Spleen (tissue), 11 donors: ENCODE measurements at regions not wholly inside any gene's neighbourhood (a gene's known extent, or its start where the extent isn't known, plus 50 kb on each side); places are given as distances from the start of the nearest gene placed in this dataset.

Experiments used
- DNase-seq: peaks from one replicate; pipeline ENCODE4 v3.0.0-alpha.2; 2020
- H3K27ac ChIP-seq, 8 donors: fragments of 200-600 bp; sonication (generic) in 7 of 8; 1 replicate in 4 of 8; 2 replicates in 4 of 8; pipeline versions ENCODE4 v1.5.0 to v1.8.0; 2016 to 2021; ENCODE audit warnings: inconsistent platforms in 4 of 8, mild to moderate bottlenecking in 4 of 8, moderate library complexity in 1 of 8
- H3K27me3 ChIP-seq, 7 donors: fragments of 200-600 bp; sonication (generic) in 6 of 7; replicated peaks in 1 of 7; 1 replicate in 4 of 7; 2 replicates in 3 of 7; pipeline versions ENCODE4 v1.5.0 to v1.8.0; 2016 to 2021; ENCODE audit warnings: inconsistent platforms in 3 of 7, mild to moderate bottlenecking in 1 of 7
- H3K36me3 ChIP-seq, 6 donors: fragments of 200-600 bp; sonication (generic) in 5 of 6; 1 replicate in 4 of 6; 2 replicates in 2 of 6; pipeline versions ENCODE4 v1.5.0 to v1.8.0; 2016 to 2021; ENCODE audit warnings: inconsistent platforms in 2 of 6
- H3K4me1 ChIP-seq, 6 donors: fragments of 200-600 bp; sonication (generic) in 5 of 6; 1 replicate in 3 of 6; 2 replicates in 3 of 6; pipeline versions ENCODE4 v1.5.0 to v1.8.0; 2016 to 2021; ENCODE audit warnings: inconsistent platforms in 3 of 6
- H3K4me3 ChIP-seq, 8 donors: fragments of 200-600 bp; sonication (generic) in 7 of 8; 1 replicate in 4 of 8; 2 replicates in 4 of 8; pipeline versions ENCODE4 v1.5.0 to v1.8.0; 2016 to 2021; ENCODE audit warnings: inconsistent platforms in 4 of 8, mild to moderate bottlenecking in 4 of 8, moderate library complexity in 2 of 8
- H3K9me3 ChIP-seq, 8 donors: fragments of 200-600 bp; sonication (generic) in 7 of 8; 1 replicate in 4 of 8; 2 replicates in 4 of 8; pipeline versions ENCODE4 v1.5.0 to v1.8.0; 2016 to 2021; ENCODE audit warnings: inconsistent platforms in 4 of 8
- CTCF ChIP-seq, 11 experiments: fragments of 200-600 bp in 7 of 11; fragments of 450-650 bp in 4 of 11; sonication (generic) in 4 of 11; IDR thresholded peaks in 8 of 11; conservative IDR thresholded peaks in 3 of 11; 1 replicate in 7 of 11; 2 replicates in 4 of 11; pipeline versions ENCODE4 v1.4.0 to v1.8.0; 2016 to 2021; ENCODE audit warnings: antibody characterized with exemption in 11 of 11, inconsistent platforms in 4 of 11, mild to moderate bottlenecking in 1 of 11
- POLR2A ChIP-seq, 3 donors: fragments of 450-650 bp; IDR thresholded peaks; one replicate each; pipeline ENCODE4 v1.5.1; 2017; ENCODE audit warnings: antibody characterized with exemption in 3 of 3, mild to moderate bottlenecking in 1 of 3
- POLR2AphosphoS5 ChIP-seq, 3 donors: sonication (generic); formaldehyde crosslinking; IDR thresholded peaks; one replicate each; pipeline ENCODE4 v1.5.1; 2017; ENCODE audit warnings: antibody characterized with exemption in 3 of 3
- WGBS, 5 donors: extraction: QIAGEN DNeasy Blood & Tissue Kit in 3 of 5; methylation state at CpG; one replicate each; pipeline versions ENCODE4 v1.1.5 to v1.1.7; 2013 to 2018; 5-methylcytosine and 5-hydroxymethylcytosine counted together
- intact Hi-C: fragments of 100-400 bp; cut with DNase I; formaldehyde crosslinking; loops from one replicate; pipeline ENCODE4 v1.15.0; 2023; ENCODE audit warnings: low total_unique reads
- donor health status: healthy with polysubstance abuse.
- donor health status: DM: no; HTN: no; CAD: no; lungs with moderate emphysema.
- donor health status: DM: no; HTN: no; CAD: no.
- donor health status: Bipolar disorder and iron deficiency.
- donor health status: healthy.
- donor health status: DM: no; HTN: no; CAD: no.
- donor health status: DM: yes; HTN: yes; CAD: no.

- intact Hi-C loops, result no loop called here
These were observed 351.5 kb downstream of the MED10 start for GRCh38 chr5:6026766-6027406.

GRCh38 chr5:6019612-6020011, 358.7 kb downstream of the MED10 start:
- no peak overlapping the region for H3K4me3 ChIP-seq
- intact Hi-C loops, result no loop called here
- H3K9me3 ChIP-seq, result no peaks in the 10 kb centered on the region
- DNase-seq, result no peak
- H3K27me3 ChIP-seq, result no peaks in the 10 kb centered on the region
- TF ChIP-seq POLR2AphosphoS5 (IDR thresholded peaks at IDR 0.05), result no peak
- no peak for TF ChIP-seq CTCF (IDR thresholded peaks at IDR 0.05 in 8 of 11, conservative IDR thresholded peaks at IDR 0.05 in 3 of 11)
- no peak for TF ChIP-seq POLR2A (IDR thresholded peaks at IDR 0.05)
- no peak overlapping the region for H3K27ac ChIP-seq
- WGBS, 5 donors, result 51 to 87% (median 56%) methylated on average over 4 of the region's 4 CpGs
- H3K4me1 ChIP-seq, result no peaks in the 10 kb centered on the region
- no peaks in the 10 kb centered on the region for H3K36me3 ChIP-seq

More at GRCh38 chr5:6026766-6027406, 351.5 kb downstream of the MED10 start:
- no peaks in the 10 kb centered on the region for H3K4me1 ChIP-seq
- DNase-seq, result no peak
- WGBS, 5 donors, result 56 to 65% (median 63%) methylated on average over 5 of the region's 5 CpGs
- H3K27me3 ChIP-seq, result no peaks in the 10 kb centered on the region
- H3K36me3 ChIP-seq, result no peaks in the 10 kb centered on the region
- no peaks in the 10 kb centered on the region for H3K9me3 ChIP-seq
- no peak overlapping the region for H3K4me3 ChIP-seq
- H3K27ac ChIP-seq, result no peak overlapping the region
- TF ChIP-seq CTCF (IDR thresholded peaks at IDR 0.05 in 8 of 11, conservative IDR thresholded peaks at IDR 0.05 in 3 of 11) (no peak), POLR2A (IDR thresholded peaks at IDR 0.05) (no peak), POLR2AphosphoS5 (IDR thresholded peaks at IDR 0.05) (no peak)

- WGBS, 5 donors, result 56 to 83% (median 72%) methylated on average over 2 of the region's 2 CpGs
- Histone ChIP-seq H3K9me3 (peaks cover 0 to 6% (median 2%) of the 10 kb centered on the region in 8 donors), H3K4me3 (no peak overlapping the region), H3K27ac (no peak overlapping the region), H3K27me3 (no peaks in the 10 kb centered on the region), H3K36me3 (no peaks in the 10 kb centered on the region), H3K4me1 (no peaks in the 10 kb centered on the region)
- TF ChIP-seq POLR2A (IDR thresholded peaks at IDR 0.05), result no peak
- TF ChIP-seq CTCF (IDR thresholded peaks at IDR 0.05 in 8 of 11, conservative IDR thresholded peaks at IDR 0.05 in 3 of 11), result no peak
- TF ChIP-seq POLR2AphosphoS5 (IDR thresholded peaks at IDR 0.05), result no peak
- intact Hi-C loops, result no loop called here
- no peak for DNase-seq
These were observed 364.8 kb downstream of the MED10 start for GRCh38 chr5:6013506-6013905.

- TF ChIP-seq POLR2AphosphoS5 (IDR thresholded peaks at IDR 0.05) (no peak), CTCF (IDR thresholded peaks at IDR 0.05 in 8 of 11, conservative IDR thresholded peaks at IDR 0.05 in 3 of 11) (no peak)
- Histone ChIP-seq H3K4me1 (no peaks in the 10 kb centered on the region), H3K36me3 (no peaks in the 10 kb centered on the region), H3K27ac (no peak overlapping the region), H3K27me3 (peaks cover 0 to 2% (median 0%) of the 10 kb centered on the region in 7 donors), H3K4me3 (no peak overlapping the region), H3K9me3 (peaks cover 0 to 6% (median 2%) of the 10 kb centered on the region in 8 donors)
- WGBS, 5 donors, result 51 to 76% (median 69%) methylated on average over 1 of the region's 1 CpG
- DNase-seq, result no peak
- intact Hi-C loops, result no loop called here
These were observed 367.1 kb downstream of the MED10 start for GRCh38 chr5:6011199-6011598.
